GM12878 (cell line): ENCODE measurements at regions not wholly inside any gene's neighbourhood (a gene's known extent, or its start where the extent isn't known, plus 50 kb on each side); places are given as distances from the start of the nearest gene placed in this dataset.

Source experiments
- HDAC6 ChIP-seq: fragments of 200-600 bp; sonication (generic); IDR thresholded peaks from one replicate; pipeline ENCODE4 v1.8.0; 2017; ENCODE audit warnings: antibody characterized with exemption; ENCODE audit not compliant: unreplicated experiment
- NR2F1 ChIP-seq: fragments of 450-650 bp; conservative IDR thresholded peaks from 2 replicates; pipeline ENCODE4 v1.6.1; 2017; ENCODE audit warnings: mild to moderate bottlenecking
- TF ChIP-seq, protein P1 (sequence below), 3 experiments: IDR thresholded peaks in 2 of 3; conservative IDR thresholded peaks in 1 of 3; 2 replicates each; pipeline ENCODE4 v1.5.1; 2011; ENCODE audit warnings: low read depth in 3 of 3, low read length in 3 of 3, mild to moderate bottlenecking in 3 of 3, control low read depth in 2 of 3, moderate library complexity in 2 of 3, inconsistent platforms in 1 of 3, mixed read lengths in 1 of 3; ENCODE audit not compliant: control insufficient read depth in 2 of 3, insufficient read depth in 1 of 3; ENCODE audit errors: extremely low read depth in 1 of 3

- TF ChIP-seq HDAC6 (no peak), NR2F1 (no peak)
- TF ChIP-seq, protein P1, sequence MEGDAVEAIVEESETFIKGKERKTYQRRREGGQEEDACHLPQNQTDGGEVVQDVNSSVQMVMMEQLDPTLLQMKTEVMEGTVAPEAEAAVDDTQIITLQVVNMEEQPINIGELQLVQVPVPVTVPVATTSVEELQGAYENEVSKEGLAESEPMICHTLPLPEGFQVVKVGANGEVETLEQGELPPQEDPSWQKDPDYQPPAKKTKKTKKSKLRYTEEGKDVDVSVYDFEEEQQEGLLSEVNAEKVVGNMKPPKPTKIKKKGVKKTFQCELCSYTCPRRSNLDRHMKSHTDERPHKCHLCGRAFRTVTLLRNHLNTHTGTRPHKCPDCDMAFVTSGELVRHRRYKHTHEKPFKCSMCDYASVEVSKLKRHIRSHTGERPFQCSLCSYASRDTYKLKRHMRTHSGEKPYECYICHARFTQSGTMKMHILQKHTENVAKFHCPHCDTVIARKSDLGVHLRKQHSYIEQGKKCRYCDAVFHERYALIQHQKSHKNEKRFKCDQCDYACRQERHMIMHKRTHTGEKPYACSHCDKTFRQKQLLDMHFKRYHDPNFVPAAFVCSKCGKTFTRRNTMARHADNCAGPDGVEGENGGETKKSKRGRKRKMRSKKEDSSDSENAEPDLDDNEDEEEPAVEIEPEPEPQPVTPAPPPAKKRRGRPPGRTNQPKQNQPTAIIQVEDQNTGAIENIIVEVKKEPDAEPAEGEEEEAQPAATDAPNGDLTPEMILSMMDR (IDR thresholded peaks at IDR 0.05 in 2 of 3, conservative IDR thresholded peaks at IDR 0.05 in 1 of 3; ENCODE audit: control insufficient read depth in 2 of 3, extremely low read depth in 1 of 3, insufficient read depth in 1 of 3, low read depth in 3 of 3, low read length in 3 of 3), result no peak
These were observed 114.1 kb upstream of the DAPK1 start for GRCh38 chr9:87383344-87384150.
